ENCODE measurements at regions not wholly inside any gene's neighbourhood (a gene's known extent, or its start where the extent isn't known, plus 50 kb on each side); places are given as distances from the start of the nearest gene placed in this dataset.

GRCh38 chr16:27706156-27706865, 156.4 kb downstream of the KATNIP start:
- dilution Hi-C loops (cut with HindIII; ENCODE audit: low sequenced_read_pairs, unreplicated experiment) = no loop called here
- TF ChIP-seq NFE2L2 (IDR thresholded peaks at IDR 0.05; ENCODE audit: low read depth, low read length) (no peak), POLR2A (IDR thresholded peaks at IDR 0.05; ENCODE audit: low read depth, low read length) (no peak), USF2 (IDR thresholded peaks at IDR 0.05; ENCODE audit: low read depth, low read length) (no peak), RCOR1 (IDR thresholded peaks at IDR 0.05; ENCODE audit: insufficient replicate concordance, low read length) (no peak), RFX5 (IDR thresholded peaks at IDR 0.05; ENCODE audit: low read depth, low read length) (no peak)
- CTCF ChIA-PET = no interaction called here

More at GRCh38 chr16:27706156-27706865, 156.4 kb downstream of the KATNIP start:
- Histone ChIP-seq H3K14ac (replicated peaks; ENCODE audit: low read depth, low read length) (no peak overlapping the region), H3K27ac (ENCODE audit: insufficient read depth, low read length) (no peak overlapping the region), H2AK5ac (ENCODE audit: low read depth, low read length) (no peak overlapping the region), H3K9ac (ENCODE audit: low read depth, low read length) (no peak overlapping the region), H3K9me1 (ENCODE audit: insufficient read depth, low read length) (peaks cover 5% of the 10 kb centered on the region; the same call in 1 of the 2 replicates), H4K5ac (ENCODE audit: low read depth, low read length) (no peak overlapping the region), H3K9me3 (ENCODE audit: control insufficient read depth, insufficient read depth, low read length) (no peaks in the 10 kb centered on the region), H3K79me1 (ENCODE audit: low read depth in 1 of 2, low read length in 2 of 2) (no peaks in the 10 kb centered on the region), H3K4me1 (ENCODE audit: control insufficient read depth, insufficient read depth, low read length) (peaks cover 4% of the 10 kb centered on the region; the same call in 1 of the 2 replicates), H3K18ac (ENCODE audit: low read depth, low read length) (no peak overlapping the region), H3K27me3 (ENCODE audit: control insufficient read depth, insufficient read depth, low read length) (no peaks in the 10 kb centered on the region), H4K20me1 (ENCODE audit: insufficient read depth, low read length) (no peaks in the 10 kb centered on the region; the same call in 1 of the 2 replicates), H3K4me2 (ENCODE audit: low read depth, low read length) (no peak overlapping the region), H2BK15ac (ENCODE audit: low read depth, low read length) (no peak overlapping the region), H2AK9ac (replicated peaks; ENCODE audit: low read depth, low read length, poor library complexity) (no peak overlapping the region), H3K4me3 (ENCODE audit: insufficient read depth, low read depth, low read length) (no peak overlapping the region), H2BK120ac (ENCODE audit: low read depth, low read length) (no peak overlapping the region), H2BK5ac (ENCODE audit: low read depth, low read length, poor library complexity, severe bottlenecking) (no peak overlapping the region), H2AFZ (replicated peaks; ENCODE audit: low read length, poor library complexity) (no peak overlapping the region), H3K23ac (ENCODE audit: low read depth, low read length) (no peak overlapping the region), H4K91ac (ENCODE audit: insufficient read depth, low read depth, low read length) (no peak overlapping the region), H3K4ac (ENCODE audit: low read depth, low read length) (no peak overlapping the region), H3K36me3 (ENCODE audit: control insufficient read depth, insufficient read depth, low read length) (peaks cover 9% of the 10 kb centered on the region), H4K8ac (ENCODE audit: low read depth in 2 of 2, low read length in 2 of 2) (no peak overlapping the region), H2BK20ac (ENCODE audit: low read depth, low read length) (no peak overlapping the region), H3K56ac (ENCODE audit: extremely low read depth, insufficient read depth, low read length) (no peak overlapping the region)
- intact Hi-C loops (cut with micrococcal nuclease) = no loop called here
- DNase-seq (no peak), ATAC-seq (ENCODE audit: low read depth) (no peak)
- 77% methylated on average over 5 of the region's 10 CpGs; no CpG with 5 or more reads in 1 of the 2 experiments for WGBS, 2 experiments (ENCODE audit: extremely low coverage in 2 of 2, insufficient read length in 1 of 2)
- POLR2A ChIA-PET (ENCODE audit: unreplicated experiment) = no interaction called here
- in situ Hi-C loops (cut with MboI; ENCODE audit: low sequenced_read_pairs) = no loop called here
- no TSS peak for BruUV-seq (replicated peaks)

Measured in IMR-90 (cell line).